ENCODE measurements at regions not wholly inside any gene's neighbourhood (a gene's known extent, or its start where the extent isn't known, plus 50 kb on each side); places are given as distances from the start of the nearest gene placed in this dataset.

DNA sequence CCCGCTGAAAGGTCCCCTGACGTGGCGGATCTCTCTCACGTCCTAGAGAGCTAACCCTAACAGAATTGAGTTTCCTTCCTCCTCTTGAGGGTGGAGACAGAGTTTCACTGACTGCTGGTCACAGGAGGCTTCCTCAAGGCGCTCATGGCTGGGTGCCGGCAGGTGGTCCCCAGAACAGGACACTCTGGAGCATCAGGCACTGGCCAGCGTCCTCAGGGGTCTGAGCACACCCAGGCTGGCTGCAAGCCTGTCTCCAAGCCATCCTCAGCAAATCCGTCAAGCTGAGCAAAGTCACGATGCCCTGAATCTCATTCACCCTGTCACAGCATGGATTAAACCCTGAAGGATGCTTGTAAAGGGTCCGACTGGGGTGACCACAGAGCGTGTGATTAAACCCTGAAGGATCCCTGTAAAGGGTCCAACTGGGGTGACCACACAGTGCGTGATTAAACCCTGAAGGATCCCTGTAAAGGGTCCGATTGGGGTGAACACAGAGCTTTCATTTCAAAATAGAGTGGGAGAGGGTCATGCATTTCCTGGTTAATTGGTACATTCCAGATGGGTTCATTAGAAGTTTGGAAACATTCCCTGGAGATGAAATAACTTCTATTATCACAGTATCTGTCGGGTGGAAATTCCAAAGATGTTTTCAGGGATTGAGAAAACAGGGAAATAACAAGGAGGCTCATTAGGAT, 473.0 kb downstream of the BRD1 start:
- TF ChIP-seq POLR2AphosphoS5 (IDR thresholded peaks at IDR 0.05) = no peak
- TF ChIP-seq, protein P1, sequence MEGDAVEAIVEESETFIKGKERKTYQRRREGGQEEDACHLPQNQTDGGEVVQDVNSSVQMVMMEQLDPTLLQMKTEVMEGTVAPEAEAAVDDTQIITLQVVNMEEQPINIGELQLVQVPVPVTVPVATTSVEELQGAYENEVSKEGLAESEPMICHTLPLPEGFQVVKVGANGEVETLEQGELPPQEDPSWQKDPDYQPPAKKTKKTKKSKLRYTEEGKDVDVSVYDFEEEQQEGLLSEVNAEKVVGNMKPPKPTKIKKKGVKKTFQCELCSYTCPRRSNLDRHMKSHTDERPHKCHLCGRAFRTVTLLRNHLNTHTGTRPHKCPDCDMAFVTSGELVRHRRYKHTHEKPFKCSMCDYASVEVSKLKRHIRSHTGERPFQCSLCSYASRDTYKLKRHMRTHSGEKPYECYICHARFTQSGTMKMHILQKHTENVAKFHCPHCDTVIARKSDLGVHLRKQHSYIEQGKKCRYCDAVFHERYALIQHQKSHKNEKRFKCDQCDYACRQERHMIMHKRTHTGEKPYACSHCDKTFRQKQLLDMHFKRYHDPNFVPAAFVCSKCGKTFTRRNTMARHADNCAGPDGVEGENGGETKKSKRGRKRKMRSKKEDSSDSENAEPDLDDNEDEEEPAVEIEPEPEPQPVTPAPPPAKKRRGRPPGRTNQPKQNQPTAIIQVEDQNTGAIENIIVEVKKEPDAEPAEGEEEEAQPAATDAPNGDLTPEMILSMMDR (IDR thresholded peaks at IDR 0.05 in 8 of 11, conservative IDR thresholded peaks at IDR 0.05 in 3 of 11) = no peak
- no peak for TF ChIP-seq POLR2A (IDR thresholded peaks at IDR 0.05)

All from spleen (tissue), 7 donors.